ENCODE measurements at regions not wholly inside any gene's neighbourhood (a gene's known extent, or its start where the extent isn't known, plus 50 kb on each side); places are given as distances from the start of the nearest gene placed in this dataset.
A peak's percentile ranks its signal among the peaks of the same experiment; 100 is the strongest.

GRCh38 chr6:132204591-132204990 lies 196.7 kb downstream of the MOXD1 start:
- TF ChIP-seq ZNF70 (CRISPR knock-in tag; IDR thresholded peaks at IDR 0.05) (no peak), BACH2 (CRISPR knock-in tag; IDR thresholded peaks at IDR 0.05; ENCODE audit: borderline replicate concordance) (no peak), PPARA (CRISPR knock-in tag; IDR thresholded peaks at IDR 0.05; ENCODE audit: borderline replicate concordance) (no peak), ZC3H10 (CRISPR knock-in tag; IDR thresholded peaks at IDR 0.05) (no peak), TCF4 (CRISPR knock-in tag; IDR thresholded peaks at IDR 0.05; ENCODE audit: borderline replicate concordance) (no peak), OSR1 (CRISPR knock-in tag; IDR thresholded peaks at IDR 0.05) (no peak), ZNF565 (CRISPR knock-in tag; conservative IDR thresholded peaks at IDR 0.05; ENCODE audit: low read depth) (no peak), GLIS3 (CRISPR knock-in tag; IDR thresholded peaks at IDR 0.05) (no peak), CREB5 (CRISPR knock-in tag; IDR thresholded peaks at IDR 0.05; ENCODE audit: low read depth) (no peak)
- TF ChIP-seq, protein P1, sequence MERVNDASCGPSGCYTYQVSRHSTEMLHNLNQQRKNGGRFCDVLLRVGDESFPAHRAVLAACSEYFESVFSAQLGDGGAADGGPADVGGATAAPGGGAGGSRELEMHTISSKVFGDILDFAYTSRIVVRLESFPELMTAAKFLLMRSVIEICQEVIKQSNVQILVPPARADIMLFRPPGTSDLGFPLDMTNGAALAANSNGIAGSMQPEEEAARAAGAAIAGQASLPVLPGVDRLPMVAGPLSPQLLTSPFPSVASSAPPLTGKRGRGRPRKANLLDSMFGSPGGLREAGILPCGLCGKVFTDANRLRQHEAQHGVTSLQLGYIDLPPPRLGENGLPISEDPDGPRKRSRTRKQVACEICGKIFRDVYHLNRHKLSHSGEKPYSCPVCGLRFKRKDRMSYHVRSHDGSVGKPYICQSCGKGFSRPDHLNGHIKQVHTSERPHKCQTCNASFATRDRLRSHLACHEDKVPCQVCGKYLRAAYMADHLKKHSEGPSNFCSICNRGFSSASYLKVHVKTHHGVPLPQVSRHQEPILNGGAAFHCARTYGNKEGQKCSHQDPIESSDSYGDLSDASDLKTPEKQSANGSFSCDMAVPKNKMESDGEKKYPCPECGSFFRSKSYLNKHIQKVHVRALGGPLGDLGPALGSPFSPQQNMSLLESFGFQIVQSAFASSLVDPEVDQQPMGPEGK (CRISPR knock-in tag; IDR thresholded peaks at IDR 0.05; ENCODE audit: borderline replicate concordance), result no peak
- no peak for ATAC-seq

DNA sequence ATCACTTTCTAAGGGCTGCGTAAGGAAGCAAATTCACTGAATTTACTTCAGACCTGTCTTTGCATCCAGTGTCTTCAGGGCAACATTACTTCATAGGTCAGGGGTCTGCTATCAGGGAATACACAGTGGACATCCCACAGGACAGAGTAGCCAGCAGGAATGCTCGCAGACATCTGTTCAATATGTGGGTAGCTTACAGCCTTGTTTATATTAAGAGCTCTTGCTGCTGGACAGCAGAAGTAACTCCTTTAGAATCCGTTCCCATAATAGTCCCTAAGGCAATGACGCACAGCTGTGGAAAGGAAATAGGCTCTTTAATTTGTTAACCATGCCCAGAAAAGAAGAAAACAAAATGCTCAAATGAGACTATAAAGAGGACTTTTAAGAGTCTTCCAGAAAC lies 198.7 kb downstream of the MOXD1 start:
- no peak for TF ChIP-seq ZFP3 (CRISPR knock-in tag; IDR thresholded peaks at IDR 0.05)
- no peak for TF ChIP-seq CSDC2 (CRISPR knock-in tag; IDR thresholded peaks at IDR 0.05)
- TF ChIP-seq TOX (CRISPR knock-in tag; IDR thresholded peaks at IDR 0.05; ENCODE audit: borderline replicate concordance), result no peak
- TF ChIP-seq CSRNP3 (CRISPR knock-in tag; IDR thresholded peaks at IDR 0.05), result no peak
- no peak for TF ChIP-seq ZNF8 (CRISPR knock-in tag; IDR thresholded peaks at IDR 0.05)
- no peak for TF ChIP-seq RARB (CRISPR knock-in tag; IDR thresholded peaks at IDR 0.05)
- no peak for TF ChIP-seq ISL1 (CRISPR knock-in tag; IDR thresholded peaks at IDR 0.05)
- TF ChIP-seq ZC3H10 (CRISPR knock-in tag; IDR thresholded peaks at IDR 0.05), result no peak
- no peak for TF ChIP-seq ZNF70 (CRISPR knock-in tag; IDR thresholded peaks at IDR 0.05)
- TF ChIP-seq TCF4 (CRISPR knock-in tag; IDR thresholded peaks at IDR 0.05; ENCODE audit: borderline replicate concordance), result no peak
- TF ChIP-seq, protein P1 (CRISPR knock-in tag; IDR thresholded peaks at IDR 0.05; ENCODE audit: borderline replicate concordance), result no peak
- TF ChIP-seq ARNTL (CRISPR knock-in tag; IDR thresholded peaks at IDR 0.05; ENCODE audit: borderline replicate concordance, low read depth), result no peak
- ATAC-seq, result peak; percentile 50; the same call in 2 of the 3 replicates

DNA sequence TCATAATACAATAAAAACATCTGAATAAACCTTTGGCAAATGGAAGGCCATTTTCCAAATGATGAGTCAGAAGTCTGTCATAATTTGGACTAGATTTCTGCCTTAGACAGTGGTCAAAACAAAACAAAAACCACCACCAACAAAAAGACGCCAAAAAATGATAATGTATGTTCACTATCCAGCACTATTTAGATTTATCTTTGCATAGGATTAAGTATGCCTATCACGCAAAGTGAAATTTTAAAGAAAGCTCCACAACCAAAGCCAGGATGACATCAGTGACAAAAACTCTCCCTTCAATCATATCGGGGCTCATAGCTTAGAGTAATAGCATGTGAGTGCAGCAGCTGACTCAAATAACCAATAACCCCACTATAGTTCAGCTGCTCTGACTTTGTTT lies 201.9 kb downstream of the MOXD1 start:
- peak; percentile 72 for ATAC-seq
- TF ChIP-seq SNAI2 (CRISPR knock-in tag; IDR thresholded peaks at IDR 0.05) (no peak), ZFP3 (CRISPR knock-in tag; IDR thresholded peaks at IDR 0.05) (no peak), ISL1 (CRISPR knock-in tag; IDR thresholded peaks at IDR 0.05) (no peak), CSRNP3 (CRISPR knock-in tag; IDR thresholded peaks at IDR 0.05) (no peak), ARNTL (CRISPR knock-in tag; IDR thresholded peaks at IDR 0.05; ENCODE audit: borderline replicate concordance, low read depth) (no peak), ZNF8 (CRISPR knock-in tag; IDR thresholded peaks at IDR 0.05) (no peak), ZNF565 (CRISPR knock-in tag; conservative IDR thresholded peaks at IDR 0.05; ENCODE audit: low read depth) (no peak), RARB (CRISPR knock-in tag; IDR thresholded peaks at IDR 0.05) (no peak), ZC3H10 (CRISPR knock-in tag; IDR thresholded peaks at IDR 0.05) (no peak), PPARA (CRISPR knock-in tag; IDR thresholded peaks at IDR 0.05; ENCODE audit: borderline replicate concordance) (no peak), CSDC2 (CRISPR knock-in tag; IDR thresholded peaks at IDR 0.05) (no peak)
- TF ChIP-seq, protein P2, sequence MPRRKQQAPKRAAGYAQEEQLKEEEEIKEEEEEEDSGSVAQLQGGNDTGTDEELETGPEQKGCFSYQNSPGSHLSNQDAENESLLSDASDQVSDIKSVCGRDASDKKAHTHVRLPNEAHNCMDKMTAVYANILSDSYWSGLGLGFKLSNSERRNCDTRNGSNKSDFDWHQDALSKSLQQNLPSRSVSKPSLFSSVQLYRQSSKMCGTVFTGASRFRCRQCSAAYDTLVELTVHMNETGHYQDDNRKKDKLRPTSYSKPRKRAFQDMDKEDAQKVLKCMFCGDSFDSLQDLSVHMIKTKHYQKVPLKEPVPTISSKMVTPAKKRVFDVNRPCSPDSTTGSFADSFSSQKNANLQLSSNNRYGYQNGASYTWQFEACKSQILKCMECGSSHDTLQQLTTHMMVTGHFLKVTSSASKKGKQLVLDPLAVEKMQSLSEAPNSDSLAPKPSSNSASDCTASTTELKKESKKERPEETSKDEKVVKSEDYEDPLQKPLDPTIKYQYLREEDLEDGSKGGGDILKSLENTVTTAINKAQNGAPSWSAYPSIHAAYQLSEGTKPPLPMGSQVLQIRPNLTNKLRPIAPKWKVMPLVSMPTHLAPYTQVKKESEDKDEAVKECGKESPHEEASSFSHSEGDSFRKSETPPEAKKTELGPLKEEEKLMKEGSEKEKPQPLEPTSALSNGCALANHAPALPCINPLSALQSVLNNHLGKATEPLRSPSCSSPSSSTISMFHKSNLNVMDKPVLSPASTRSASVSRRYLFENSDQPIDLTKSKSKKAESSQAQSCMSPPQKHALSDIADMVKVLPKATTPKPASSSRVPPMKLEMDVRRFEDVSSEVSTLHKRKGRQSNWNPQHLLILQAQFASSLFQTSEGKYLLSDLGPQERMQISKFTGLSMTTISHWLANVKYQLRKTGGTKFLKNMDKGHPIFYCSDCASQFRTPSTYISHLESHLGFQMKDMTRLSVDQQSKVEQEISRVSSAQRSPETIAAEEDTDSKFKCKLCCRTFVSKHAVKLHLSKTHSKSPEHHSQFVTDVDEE (CRISPR knock-in tag; IDR thresholded peaks at IDR 0.05), result no peak
- TF ChIP-seq, protein P1 (CRISPR knock-in tag; IDR thresholded peaks at IDR 0.05; ENCODE audit: borderline replicate concordance), result no peak

Measured in SK-N-SH treated with all-trans-retinoic acid at 6 μM for 48 hours (cell line).